ENCODE measurements at regions not wholly inside any gene's neighbourhood (a gene's known extent, or its start where the extent isn't known, plus 50 kb on each side); places are given as distances from the start of the nearest gene placed in this dataset.

GRCh38 chr4:123469245-123469644 is 72.7 kb downstream of the SPRY1 start:
- TF ChIP-seq, protein P1, sequence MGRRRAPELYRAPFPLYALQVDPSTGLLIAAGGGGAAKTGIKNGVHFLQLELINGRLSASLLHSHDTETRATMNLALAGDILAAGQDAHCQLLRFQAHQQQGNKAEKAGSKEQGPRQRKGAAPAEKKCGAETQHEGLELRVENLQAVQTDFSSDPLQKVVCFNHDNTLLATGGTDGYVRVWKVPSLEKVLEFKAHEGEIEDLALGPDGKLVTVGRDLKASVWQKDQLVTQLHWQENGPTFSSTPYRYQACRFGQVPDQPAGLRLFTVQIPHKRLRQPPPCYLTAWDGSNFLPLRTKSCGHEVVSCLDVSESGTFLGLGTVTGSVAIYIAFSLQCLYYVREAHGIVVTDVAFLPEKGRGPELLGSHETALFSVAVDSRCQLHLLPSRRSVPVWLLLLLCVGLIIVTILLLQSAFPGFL (CRISPR knock-in tag; IDR thresholded peaks at IDR 0.05; ENCODE audit: borderline replicate concordance): no peak
- TF ChIP-seq ZNF138 (CRISPR knock-in tag; conservative IDR thresholded peaks at IDR 0.05): no peak
- TF ChIP-seq NR2C2 (CRISPR knock-in tag; IDR thresholded peaks at IDR 0.05): no peak
- no peak for ATAC-seq
- H3K4me1 Mint-ChIP-seq: peaks cover 13% of the 10 kb centered on the region
- ChIA-PET POLR2A (no interaction called here), CTCF (no interaction called here)
- no peak for DNase-seq (ENCODE audit: low spot score)
- no peaks in the 10 kb centered on the region; the same call in 1 of the 2 replicates for H3K36me3 Mint-ChIP-seq
- H3K27ac Mint-ChIP-seq: no peak overlapping the region
- H3K4me3 Mint-ChIP-seq: no peak overlapping the region
- H3K27me3 Mint-ChIP-seq (ENCODE audit: low read depth): no peaks in the 10 kb centered on the region
- H3K9me3 Mint-ChIP-seq: no peaks in the 10 kb centered on the region

GRCh38 chr4:123469696-123470095 is 73.1 kb downstream of the SPRY1 start:
- Mint-ChIP-seq H3K27me3 (ENCODE audit: low read depth) (no peaks in the 10 kb centered on the region), H3K36me3 (no peaks in the 10 kb centered on the region; the same call in 1 of the 2 replicates), H3K9me3 (no peaks in the 10 kb centered on the region), H3K4me1 (peaks cover 13% of the 10 kb centered on the region), H3K27ac (no peak overlapping the region), H3K4me3 (no peak overlapping the region)
- CTCF ChIA-PET: no interaction called here
- no peak for DNase-seq (ENCODE audit: low spot score)
- POLR2A ChIA-PET: no interaction called here
- ATAC-seq: no peak
- no peak for TF ChIP-seq TEAD1 (CRISPR knock-in tag; IDR thresholded peaks at IDR 0.05)
- TF ChIP-seq NR2C2 (CRISPR knock-in tag; IDR thresholded peaks at IDR 0.05): no peak
- peak; percentile 53; the same call in 1 of the 2 replicates for TF ChIP-seq ZNF121 (CRISPR knock-in tag; IDR thresholded peaks at IDR 0.05)

- ATAC-seq (no peak), DNase-seq (ENCODE audit: low spot score) (no peak)
- POLR2A ChIA-PET: interaction anchor here (0.6 kb wide), 1 partner anchor 614 kb away, joined by 3 read pairs; no protein-coding TSS in a partner anchor
- Mint-ChIP-seq H3K4me3 (no peak overlapping the region), H3K27ac (no peak overlapping the region), H3K36me3 (no peaks in the 10 kb centered on the region), H3K9me3 (no peaks in the 10 kb centered on the region), H3K27me3 (ENCODE audit: low read depth) (no peaks in the 10 kb centered on the region), H3K4me1 (peaks cover 10% of the 10 kb centered on the region)
- no peak for TF ChIP-seq NFE2L1 (CRISPR knock-in tag; IDR thresholded peaks at IDR 0.05)
- TF ChIP-seq ZNF121 (CRISPR knock-in tag; IDR thresholded peaks at IDR 0.05): no peak
- TF ChIP-seq, protein P1 (CRISPR knock-in tag; IDR thresholded peaks at IDR 0.05; ENCODE audit: borderline replicate concordance): no peak
- no peak for TF ChIP-seq FOXP1 (CRISPR knock-in tag; IDR thresholded peaks at IDR 0.05; ENCODE audit: borderline replicate concordance)
- TF ChIP-seq, protein P2, sequence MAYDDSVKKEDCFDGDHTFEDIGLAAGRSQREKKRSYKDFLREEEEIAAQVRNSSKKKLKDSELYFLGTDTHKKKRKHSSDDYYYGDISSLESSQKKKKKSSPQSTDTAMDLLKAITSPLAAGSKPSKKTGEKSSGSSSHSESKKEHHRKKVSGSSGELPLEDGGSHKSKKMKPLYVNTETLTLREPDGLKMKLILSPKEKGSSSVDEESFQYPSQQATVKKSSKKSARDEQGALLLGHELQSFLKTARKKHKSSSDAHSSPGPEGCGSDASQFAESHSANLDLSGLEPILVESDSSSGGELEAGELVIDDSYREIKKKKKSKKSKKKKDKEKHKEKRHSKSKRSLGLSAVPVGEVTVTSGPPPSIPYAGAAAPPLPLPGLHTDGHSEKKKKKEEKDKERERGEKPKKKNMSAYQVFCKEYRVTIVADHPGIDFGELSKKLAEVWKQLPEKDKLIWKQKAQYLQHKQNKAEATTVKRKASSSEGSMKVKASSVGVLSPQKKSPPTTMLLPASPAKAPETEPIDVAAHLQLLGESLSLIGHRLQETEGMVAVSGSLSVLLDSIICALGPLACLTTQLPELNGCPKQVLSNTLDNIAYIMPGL (CRISPR knock-in tag; IDR thresholded peaks at IDR 0.05): no peak
- no peak for TF ChIP-seq CREM (CRISPR knock-in tag; IDR thresholded peaks at IDR 0.05)
- TF ChIP-seq HMGA2 (CRISPR knock-in tag; IDR thresholded peaks at IDR 0.05): no peak
- TF ChIP-seq, protein P3, sequence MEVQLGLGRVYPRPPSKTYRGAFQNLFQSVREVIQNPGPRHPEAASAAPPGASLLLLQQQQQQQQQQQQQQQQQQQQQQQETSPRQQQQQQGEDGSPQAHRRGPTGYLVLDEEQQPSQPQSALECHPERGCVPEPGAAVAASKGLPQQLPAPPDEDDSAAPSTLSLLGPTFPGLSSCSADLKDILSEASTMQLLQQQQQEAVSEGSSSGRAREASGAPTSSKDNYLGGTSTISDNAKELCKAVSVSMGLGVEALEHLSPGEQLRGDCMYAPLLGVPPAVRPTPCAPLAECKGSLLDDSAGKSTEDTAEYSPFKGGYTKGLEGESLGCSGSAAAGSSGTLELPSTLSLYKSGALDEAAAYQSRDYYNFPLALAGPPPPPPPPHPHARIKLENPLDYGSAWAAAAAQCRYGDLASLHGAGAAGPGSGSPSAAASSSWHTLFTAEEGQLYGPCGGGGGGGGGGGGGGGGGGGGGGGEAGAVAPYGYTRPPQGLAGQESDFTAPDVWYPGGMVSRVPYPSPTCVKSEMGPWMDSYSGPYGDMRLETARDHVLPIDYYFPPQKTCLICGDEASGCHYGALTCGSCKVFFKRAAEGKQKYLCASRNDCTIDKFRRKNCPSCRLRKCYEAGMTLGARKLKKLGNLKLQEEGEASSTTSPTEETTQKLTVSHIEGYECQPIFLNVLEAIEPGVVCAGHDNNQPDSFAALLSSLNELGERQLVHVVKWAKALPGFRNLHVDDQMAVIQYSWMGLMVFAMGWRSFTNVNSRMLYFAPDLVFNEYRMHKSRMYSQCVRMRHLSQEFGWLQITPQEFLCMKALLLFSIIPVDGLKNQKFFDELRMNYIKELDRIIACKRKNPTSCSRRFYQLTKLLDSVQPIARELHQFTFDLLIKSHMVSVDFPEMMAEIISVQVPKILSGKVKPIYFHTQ (CRISPR knock-in tag; IDR thresholded peaks at IDR 0.05): no peak
- TF ChIP-seq, protein P4, sequence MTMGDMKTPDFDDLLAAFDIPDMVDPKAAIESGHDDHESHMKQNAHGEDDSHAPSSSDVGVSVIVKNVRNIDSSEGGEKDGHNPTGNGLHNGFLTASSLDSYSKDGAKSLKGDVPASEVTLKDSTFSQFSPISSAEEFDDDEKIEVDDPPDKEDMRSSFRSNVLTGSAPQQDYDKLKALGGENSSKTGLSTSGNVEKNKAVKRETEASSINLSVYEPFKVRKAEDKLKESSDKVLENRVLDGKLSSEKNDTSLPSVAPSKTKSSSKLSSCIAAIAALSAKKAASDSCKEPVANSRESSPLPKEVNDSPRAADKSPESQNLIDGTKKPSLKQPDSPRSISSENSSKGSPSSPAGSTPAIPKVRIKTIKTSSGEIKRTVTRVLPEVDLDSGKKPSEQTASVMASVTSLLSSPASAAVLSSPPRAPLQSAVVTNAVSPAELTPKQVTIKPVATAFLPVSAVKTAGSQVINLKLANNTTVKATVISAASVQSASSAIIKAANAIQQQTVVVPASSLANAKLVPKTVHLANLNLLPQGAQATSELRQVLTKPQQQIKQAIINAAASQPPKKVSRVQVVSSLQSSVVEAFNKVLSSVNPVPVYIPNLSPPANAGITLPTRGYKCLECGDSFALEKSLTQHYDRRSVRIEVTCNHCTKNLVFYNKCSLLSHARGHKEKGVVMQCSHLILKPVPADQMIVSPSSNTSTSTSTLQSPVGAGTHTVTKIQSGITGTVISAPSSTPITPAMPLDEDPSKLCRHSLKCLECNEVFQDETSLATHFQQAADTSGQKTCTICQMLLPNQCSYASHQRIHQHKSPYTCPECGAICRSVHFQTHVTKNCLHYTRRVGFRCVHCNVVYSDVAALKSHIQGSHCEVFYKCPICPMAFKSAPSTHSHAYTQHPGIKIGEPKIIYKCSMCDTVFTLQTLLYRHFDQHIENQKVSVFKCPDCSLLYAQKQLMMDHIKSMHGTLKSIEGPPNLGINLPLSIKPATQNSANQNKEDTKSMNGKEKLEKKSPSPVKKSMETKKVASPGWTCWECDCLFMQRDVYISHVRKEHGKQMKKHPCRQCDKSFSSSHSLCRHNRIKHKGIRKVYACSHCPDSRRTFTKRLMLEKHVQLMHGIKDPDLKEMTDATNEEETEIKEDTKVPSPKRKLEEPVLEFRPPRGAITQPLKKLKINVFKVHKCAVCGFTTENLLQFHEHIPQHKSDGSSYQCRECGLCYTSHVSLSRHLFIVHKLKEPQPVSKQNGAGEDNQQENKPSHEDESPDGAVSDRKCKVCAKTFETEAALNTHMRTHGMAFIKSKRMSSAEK (CRISPR knock-in tag; IDR thresholded peaks at IDR 0.05; ENCODE audit: borderline replicate concordance): no peak
- CTCF ChIA-PET: no interaction called here
These were observed 74.0 kb downstream of the SPRY1 start for GRCh38 chr4:123470640-123471039.

All from WTC11 (cell line).